D721Med (cell line): ENCODE measurements at regions not wholly inside any gene's neighbourhood (a gene's known extent, or its start where the extent isn't known, plus 50 kb on each side); places are given as distances from the start of the nearest gene placed in this dataset.

Source experiments
- DNase-seq: peaks from one replicate; pipeline ENCODE4 v3.0.0; 2011; ENCODE audit warnings: low spot score; ENCODE audit not compliant: insufficient read length
- FAIRE-seq: peaks from 2 replicates; lab custom pipeline; 2011; peaks lifted over from hg19 to GRCh38; lab: Jason Lieb, UNC
- CTCF ChIP-seq: IDR thresholded peaks from 2 replicates; pipeline ENCODE4 v1.5.1; 2012; ENCODE audit warnings: mild to moderate bottlenecking, control low read depth; ENCODE audit not compliant: insufficient read depth; ENCODE audit errors: missing control alignments

GRCh38 chr13:105513448-105513847, 1022.0 kb downstream of the EFNB2 start:
- no peak for FAIRE-seq
- DNase-seq: no peak
- peak; percentile 12 for TF ChIP-seq CTCF

- DNase-seq (no peak), FAIRE-seq (no peak)
- TF ChIP-seq CTCF: no peak
Observed at GRCh38 chr13:105509981-105510762, 1025.3 kb downstream of the EFNB2 start.

- FAIRE-seq (no peak), DNase-seq (no peak)
- no peak for TF ChIP-seq CTCF
Observed at GRCh38 chr13:105506463-105506862, 1029.0 kb downstream of the EFNB2 start.

- FAIRE-seq (no peak), DNase-seq (no peak)
- TF ChIP-seq CTCF: no peak
Observed at GRCh38 chr13:105502193-105502592, 1033.3 kb downstream of the EFNB2 start.

- no peak for TF ChIP-seq CTCF
- DNase-seq (no peak), FAIRE-seq (no peak)
Observed at GRCh38 chr13:105497597-105497996, 1037.9 kb downstream of the EFNB2 start.

- DNase-seq (no peak), FAIRE-seq (no peak)
- no peak for TF ChIP-seq CTCF
Observed at GRCh38 chr13:105492216-105492615, 1043.2 kb downstream of the EFNB2 start.

- DNase-seq (no peak), FAIRE-seq (peak; percentile 25)
- no peak for TF ChIP-seq CTCF
Observed at GRCh38 chr13:105491345-105491744, 1044.1 kb downstream of the EFNB2 start.
